AG09309 (cell line): ENCODE measurements at regions not wholly inside any gene's neighbourhood (a gene's known extent, or its start where the extent isn't known, plus 50 kb on each side); places are given as distances from the start of the nearest gene placed in this dataset.

ENCODE experiments used
- DNase-seq: peaks from one replicate; pipeline ENCODE4 v3.0.0-alpha.2; 2010; ENCODE audit warnings: low read depth
- H3K4me3 ChIP-seq: 2 replicates; pipeline ENCODE4 v1.5.1; 2011; ENCODE audit warnings: mild to moderate bottlenecking, low read depth, low read length, moderate library complexity; ENCODE audit not compliant: control insufficient read depth
- TF ChIP-seq, protein P1 (sequence below): IDR thresholded peaks from 2 replicates; pipeline ENCODE4 v1.5.1; 2011; ENCODE audit warnings: mild to moderate bottlenecking, low read depth, low read length, inconsistent platforms; ENCODE audit not compliant: insufficient read depth, control insufficient read depth; ENCODE audit errors: missing control alignments

DNA sequence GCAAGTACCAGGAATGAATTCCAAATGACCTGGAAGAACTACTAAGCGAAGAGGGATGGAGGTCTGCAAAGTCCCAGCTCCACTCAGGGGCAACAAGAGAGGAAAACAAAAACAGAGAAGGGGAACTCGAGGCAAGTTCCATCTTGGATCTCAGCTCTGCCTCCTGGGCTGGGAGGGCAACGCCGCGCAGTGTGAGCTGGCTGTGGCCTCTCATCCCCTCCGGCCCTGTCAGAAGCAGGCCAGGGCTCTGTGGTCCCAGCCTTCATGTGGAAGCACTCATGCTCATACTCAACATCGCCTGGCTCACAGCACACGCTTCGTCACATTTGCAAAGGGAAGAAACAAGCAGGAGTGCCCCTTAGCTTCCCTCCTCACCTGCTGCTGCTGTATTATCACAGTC is 627.9 kb upstream of the MGMT start:
- DNase-seq: no peak
- TF ChIP-seq, protein P1, sequence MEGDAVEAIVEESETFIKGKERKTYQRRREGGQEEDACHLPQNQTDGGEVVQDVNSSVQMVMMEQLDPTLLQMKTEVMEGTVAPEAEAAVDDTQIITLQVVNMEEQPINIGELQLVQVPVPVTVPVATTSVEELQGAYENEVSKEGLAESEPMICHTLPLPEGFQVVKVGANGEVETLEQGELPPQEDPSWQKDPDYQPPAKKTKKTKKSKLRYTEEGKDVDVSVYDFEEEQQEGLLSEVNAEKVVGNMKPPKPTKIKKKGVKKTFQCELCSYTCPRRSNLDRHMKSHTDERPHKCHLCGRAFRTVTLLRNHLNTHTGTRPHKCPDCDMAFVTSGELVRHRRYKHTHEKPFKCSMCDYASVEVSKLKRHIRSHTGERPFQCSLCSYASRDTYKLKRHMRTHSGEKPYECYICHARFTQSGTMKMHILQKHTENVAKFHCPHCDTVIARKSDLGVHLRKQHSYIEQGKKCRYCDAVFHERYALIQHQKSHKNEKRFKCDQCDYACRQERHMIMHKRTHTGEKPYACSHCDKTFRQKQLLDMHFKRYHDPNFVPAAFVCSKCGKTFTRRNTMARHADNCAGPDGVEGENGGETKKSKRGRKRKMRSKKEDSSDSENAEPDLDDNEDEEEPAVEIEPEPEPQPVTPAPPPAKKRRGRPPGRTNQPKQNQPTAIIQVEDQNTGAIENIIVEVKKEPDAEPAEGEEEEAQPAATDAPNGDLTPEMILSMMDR: no peak
- H3K4me3 ChIP-seq: no peak overlapping the region

- no peak for DNase-seq
- no peak overlapping the region for H3K4me3 ChIP-seq
- TF ChIP-seq, protein P1: no peak
Observed at GRCh38 chr10:128839701-128840100, 627.3 kb upstream of the MGMT start.

DNA sequence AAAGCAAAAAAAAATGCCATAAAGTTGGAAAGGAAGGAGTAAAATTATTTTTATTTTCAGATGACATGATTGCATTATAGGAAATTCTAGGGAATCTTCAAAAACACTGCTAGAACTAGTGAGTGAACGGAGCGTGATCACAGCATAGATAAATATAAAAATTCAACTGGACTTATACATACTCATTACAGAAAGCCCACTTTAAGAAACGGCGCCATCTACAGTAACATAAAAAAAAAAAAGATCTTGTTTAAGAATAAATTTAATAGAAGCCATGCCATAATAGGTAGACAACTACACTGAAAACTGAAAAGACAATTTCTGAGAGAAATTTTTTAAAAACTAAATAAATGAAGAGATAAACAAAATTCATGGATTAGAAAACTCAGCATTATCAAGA is 623.1 kb upstream of the MGMT start:
- H3K4me3 ChIP-seq: no peak overlapping the region
- TF ChIP-seq, protein P1: no peak
- DNase-seq: no peak

GRCh38 chr10:128846927-128847326 is 620.1 kb upstream of the MGMT start:
- no peak overlapping the region for H3K4me3 ChIP-seq
- TF ChIP-seq, protein P1: no peak
- DNase-seq: no peak

GRCh38 chr10:128848810-128849209 is 618.2 kb upstream of the MGMT start:
- TF ChIP-seq, protein P1: no peak
- DNase-seq: no peak
- H3K4me3 ChIP-seq: no peak overlapping the region

- no peak overlapping the region for H3K4me3 ChIP-seq
- TF ChIP-seq, protein P1: no peak
- no peak for DNase-seq
Observed at GRCh38 chr10:128850647-128851046, 616.4 kb upstream of the MGMT start.

GRCh38 chr10:128851281-128851680 is 615.8 kb upstream of the MGMT start:
- TF ChIP-seq, protein P1: no peak
- H3K4me3 ChIP-seq: no peak overlapping the region
- DNase-seq: no peak
